H9 (cell line): ENCODE measurements at regions not wholly inside any gene's neighbourhood (a gene's known extent, or its start where the extent isn't known, plus 50 kb on each side); places are given as distances from the start of the nearest gene placed in this dataset.

ENCODE experiments used
- DNase-seq: peaks from one replicate; pipeline ENCODE4 v3.0.0-alpha.2; 2017
- H2AFZ ChIP-seq: one replicate; pipeline ENCODE4 v1.6.1; 2013; ENCODE audit warnings: mild to moderate bottlenecking, low read length, control low read depth, moderate library complexity
- H2AK5ac ChIP-seq: 2 replicates; pipeline ENCODE4 v1.6.1; 2013; ENCODE audit warnings: low read length, control low read depth, mixed read lengths; ENCODE audit not compliant: insufficient read length
- H2BK120ac ChIP-seq: one replicate; pipeline ENCODE4 v1.6.1; 2013; ENCODE audit warnings: low read depth, mild to moderate bottlenecking, low read length, control low read depth, inconsistent platforms; ENCODE audit not compliant: poor library complexity, severe bottlenecking
- H2BK12ac ChIP-seq: 2 replicates; pipeline ENCODE4 v1.6.1; 2013; ENCODE audit warnings: low read length, control low read depth, mixed read lengths, low read depth; ENCODE audit not compliant: insufficient read length
- H2BK15ac ChIP-seq: 2 replicates; pipeline ENCODE4 v1.6.1; 2013; ENCODE audit warnings: low read depth, low read length, control low read depth
- H2BK20ac ChIP-seq: one replicate; pipeline ENCODE4 v1.6.1; 2013; ENCODE audit warnings: low read depth, mild to moderate bottlenecking, low read length, control low read depth, inconsistent platforms; ENCODE audit not compliant: poor library complexity, severe bottlenecking
- H2BK5ac ChIP-seq: 2 replicates; pipeline ENCODE4 v1.6.1; 2013; ENCODE audit warnings: low read length, control low read depth, mixed read lengths; ENCODE audit not compliant: insufficient read length
- H3K14ac ChIP-seq: 2 replicates; pipeline ENCODE4 v1.6.1; 2013; ENCODE audit warnings: low read length, control low read depth; ENCODE audit not compliant: insufficient read depth
- H3K18ac ChIP-seq: 2 replicates; pipeline ENCODE4 v1.6.1; 2013; ENCODE audit warnings: low read depth, mild to moderate bottlenecking, mixed read lengths, low read length, control low read depth; ENCODE audit not compliant: insufficient read length
- H3K23ac ChIP-seq: 2 replicates; pipeline ENCODE4 v1.6.1; 2013; ENCODE audit warnings: low read length, control low read depth, mixed read lengths, low read depth; ENCODE audit not compliant: insufficient read length
- H3K23me2 ChIP-seq: 2 replicates; pipeline ENCODE4 v1.6.1; 2013; ENCODE audit warnings: low read depth, mild to moderate bottlenecking, mixed read lengths, low read length, control low read depth; ENCODE audit not compliant: insufficient read length, poor library complexity, severe bottlenecking
- H3K27ac ChIP-seq: 2 replicates; pipeline ENCODE4 v1.5.1; 2013; ENCODE audit warnings: low read length, control low read depth, mixed read lengths, low read depth; ENCODE audit not compliant: insufficient read length
- H3K27me3 ChIP-seq: 2 replicates; pipeline ENCODE4 v1.6.1; 2013; ENCODE audit warnings: low read length, control low read depth, inconsistent platforms; ENCODE audit not compliant: insufficient read depth
- H3K4ac ChIP-seq: 2 replicates; pipeline ENCODE4 v1.6.1; 2013; ENCODE audit warnings: low read depth, mild to moderate bottlenecking, control low read depth, inconsistent platforms, low read length, moderate library complexity
- H3K4me1 ChIP-seq: 2 replicates; pipeline ENCODE4 v1.6.1; 2013; ENCODE audit warnings: low read length, control low read depth, inconsistent platforms; ENCODE audit not compliant: insufficient read depth
- H3K4me2 ChIP-seq: 2 replicates; pipeline ENCODE4 v1.6.1; 2013; ENCODE audit warnings: low read length, control low read depth, mixed read lengths; ENCODE audit not compliant: insufficient read length, insufficient read depth
- H3K56ac ChIP-seq: 2 replicates; pipeline ENCODE4 v1.6.1; 2013; ENCODE audit warnings: low read depth, mild to moderate bottlenecking, mixed read lengths, low read length, control low read depth; ENCODE audit not compliant: insufficient read length
- H3K79me1 ChIP-seq: 2 replicates; pipeline ENCODE4 v1.6.1; 2013; ENCODE audit warnings: low read depth, mild to moderate bottlenecking, moderate library complexity, low read length, control low read depth, inconsistent platforms; ENCODE audit not compliant: insufficient read depth, poor library complexity, severe bottlenecking
- H3K79me2 ChIP-seq: 2 replicates; pipeline ENCODE4 v1.6.1; 2013; ENCODE audit warnings: low read length, control low read depth, inconsistent platforms; ENCODE audit not compliant: insufficient read depth
- H3K9ac ChIP-seq: 2 replicates; pipeline ENCODE4 v1.6.1; 2013; ENCODE audit warnings: low read length, control low read depth, mixed read lengths; ENCODE audit not compliant: insufficient read length; ENCODE audit errors: extremely low read depth
- H3K9me3 ChIP-seq: one replicate; pipeline ENCODE4 v1.6.1; 2013; ENCODE audit warnings: low read depth, low read length, inconsistent platforms; ENCODE audit not compliant: control insufficient read depth
- H3T11ph ChIP-seq: one replicate; pipeline ENCODE4 v1.6.1; 2013; ENCODE audit warnings: mild to moderate bottlenecking, low read length, control low read depth, inconsistent platforms
- H4K20me1 ChIP-seq: one replicate; pipeline ENCODE4 v1.6.1; 2013; ENCODE audit not compliant: control insufficient read depth, insufficient read length, insufficient read depth
- H4K5ac ChIP-seq: 2 replicates; pipeline ENCODE4 v1.6.1; 2013; ENCODE audit warnings: low read depth, mild to moderate bottlenecking, mixed read lengths, low read length, control low read depth; ENCODE audit not compliant: insufficient read length
- H4K8ac ChIP-seq: replicated peaks from 2 replicates; pipeline ENCODE4 v1.6.1; 2013; ENCODE audit warnings: low read length, control low read depth, mixed read lengths, low read depth; ENCODE audit not compliant: insufficient read length
- H4K91ac ChIP-seq: 2 replicates; pipeline ENCODE4 v1.6.1; 2013; ENCODE audit warnings: low read depth, mild to moderate bottlenecking, moderate library complexity, mixed read lengths, low read length, control low read depth; ENCODE audit not compliant: insufficient read length
- H3K27ac Mint-ChIP-seq, 3 experiments: 2 replicates in 2 of 3; 3 replicates in 1 of 3; pipeline ENCODE4 v1.8.0; 2020 to 2021; ENCODE audit warnings: mixed read lengths in 3 of 3, mild to moderate bottlenecking in 1 of 3, moderate library complexity in 1 of 3
- H3K27me3 Mint-ChIP-seq: 2 replicates; pipeline ENCODE4 v1.8.0; 2021; ENCODE audit warnings: low read depth, mild to moderate bottlenecking, moderate library complexity, mixed read lengths
- H3K36me3 Mint-ChIP-seq, 3 experiments: 2 replicates in 2 of 3; 3 replicates in 1 of 3; pipeline ENCODE4 v1.8.0; 2020 to 2021; ENCODE audit warnings: low read depth in 3 of 3, mixed read lengths in 3 of 3; ENCODE audit not compliant: insufficient read depth in 1 of 3
- H3K4me1 Mint-ChIP-seq, 2 experiments: 2 replicates each; pipeline ENCODE4 v1.8.0; 2020; ENCODE audit warnings: mixed read lengths in 2 of 2
- H3K4me3 Mint-ChIP-seq, 2 experiments: 2 replicates in 1 of 2; 3 replicates in 1 of 2; pipeline ENCODE4 v1.8.0; 2020 to 2021; ENCODE audit warnings: mild to moderate bottlenecking in 2 of 2, mixed read lengths in 2 of 2, moderate library complexity in 1 of 2
- H3K9me3 Mint-ChIP-seq, 2 experiments: 2 replicates in 1 of 2; 3 replicates in 1 of 2; pipeline ENCODE4 v1.8.0; 2020; ENCODE audit warnings: mild to moderate bottlenecking in 2 of 2, mixed read lengths in 2 of 2, moderate library complexity in 1 of 2
- WGBS: extraction: QIAGEN DNeasy Blood & Tissue Kit; methylation state at CpG from one replicate; pipeline ENCODE4 v1.1.7; 2013; ENCODE audit warnings: missing lambda C conversion rate, low lambda C conversion rate, mixed read lengths; ENCODE audit not compliant: insufficient read length; ENCODE audit errors: extremely low coverage; 5-methylcytosine and 5-hydroxymethylcytosine counted together
- TF ChIP-seq, protein P1 (sequence below): fragments of 200-600 bp; sonication (generic); conservative IDR thresholded peaks from 3 replicates; pipeline ENCODE4 v1.8.0; 2021; ENCODE audit warnings: antibody characterized with exemption, mild to moderate bottlenecking

DNA sequence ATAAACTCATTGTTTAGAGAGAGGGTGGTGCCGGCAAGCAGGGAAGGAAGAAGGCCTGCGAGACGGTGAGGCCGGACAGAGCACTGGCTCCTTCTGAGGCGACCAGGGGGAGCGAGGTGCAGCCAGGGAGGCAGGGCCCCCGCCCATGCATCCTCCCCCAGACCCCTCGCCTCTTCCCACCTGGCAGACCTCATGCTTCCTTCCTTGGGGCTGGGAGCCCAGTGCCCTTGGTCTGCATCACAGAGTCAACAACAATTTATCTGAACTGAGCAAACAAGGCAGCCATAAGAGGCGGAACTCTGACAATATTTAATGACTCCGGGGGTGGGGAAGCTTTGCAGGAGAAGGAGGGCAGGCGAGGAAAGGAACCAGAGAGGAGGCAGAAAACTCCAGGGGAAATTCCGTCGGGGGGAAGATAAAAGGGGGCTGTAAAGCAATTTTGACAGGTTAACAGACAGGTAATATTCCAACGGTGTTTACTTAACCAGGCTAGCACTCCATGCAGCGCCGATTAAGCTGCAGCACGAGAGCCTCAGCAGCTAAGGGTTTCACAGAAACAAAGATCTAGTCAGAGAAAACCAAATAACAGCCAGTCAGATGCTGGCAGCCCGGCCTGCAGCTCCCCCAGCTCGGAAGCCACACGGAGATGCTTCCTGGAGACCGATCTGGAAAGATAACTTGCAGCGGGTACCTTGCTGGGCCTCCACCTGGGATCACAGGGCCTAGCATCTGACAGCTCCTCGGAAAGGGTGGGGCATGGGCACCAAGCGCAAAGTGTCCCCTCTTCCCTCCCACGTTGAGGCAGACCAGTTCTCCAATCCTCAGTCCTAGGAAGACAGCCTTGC lies 398.2 kb downstream of the SOX9 start:
- no peaks in the 10 kb centered on the region for H3K79me1 ChIP-seq
- no peak overlapping the region for H2BK20ac ChIP-seq
- H3K4me1 Mint-ChIP-seq: peaks cover 32 to 56% of the 10 kb centered on the region in 2 experiments
- H3K23me2 ChIP-seq: no peaks in the 10 kb centered on the region
- no peaks in the 10 kb centered on the region for H4K20me1 ChIP-seq
- H3K4me2 ChIP-seq: no peak overlapping the region
- no peak overlapping the region; a peak in 1 of 7 replicates for H3K27ac Mint-ChIP-seq
- no peak overlapping the region for H3K18ac ChIP-seq
- H3K27me3 ChIP-seq: no peaks in the 10 kb centered on the region
- WGBS: no CpG with 5 or more reads among the region's 25 CpGs
- H2AK5ac ChIP-seq: no peak overlapping the region
- H3K9me3 Mint-ChIP-seq: no peaks in the 10 kb centered on the region
- no peak overlapping the region for H4K5ac ChIP-seq
- DNase-seq: no peak
- no peak overlapping the region for H3T11ph ChIP-seq
- H3K56ac ChIP-seq: no peak overlapping the region
- TF ChIP-seq, protein P1, sequence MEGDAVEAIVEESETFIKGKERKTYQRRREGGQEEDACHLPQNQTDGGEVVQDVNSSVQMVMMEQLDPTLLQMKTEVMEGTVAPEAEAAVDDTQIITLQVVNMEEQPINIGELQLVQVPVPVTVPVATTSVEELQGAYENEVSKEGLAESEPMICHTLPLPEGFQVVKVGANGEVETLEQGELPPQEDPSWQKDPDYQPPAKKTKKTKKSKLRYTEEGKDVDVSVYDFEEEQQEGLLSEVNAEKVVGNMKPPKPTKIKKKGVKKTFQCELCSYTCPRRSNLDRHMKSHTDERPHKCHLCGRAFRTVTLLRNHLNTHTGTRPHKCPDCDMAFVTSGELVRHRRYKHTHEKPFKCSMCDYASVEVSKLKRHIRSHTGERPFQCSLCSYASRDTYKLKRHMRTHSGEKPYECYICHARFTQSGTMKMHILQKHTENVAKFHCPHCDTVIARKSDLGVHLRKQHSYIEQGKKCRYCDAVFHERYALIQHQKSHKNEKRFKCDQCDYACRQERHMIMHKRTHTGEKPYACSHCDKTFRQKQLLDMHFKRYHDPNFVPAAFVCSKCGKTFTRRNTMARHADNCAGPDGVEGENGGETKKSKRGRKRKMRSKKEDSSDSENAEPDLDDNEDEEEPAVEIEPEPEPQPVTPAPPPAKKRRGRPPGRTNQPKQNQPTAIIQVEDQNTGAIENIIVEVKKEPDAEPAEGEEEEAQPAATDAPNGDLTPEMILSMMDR: no peak
- H3K27ac ChIP-seq: no peak overlapping the region
- no peak overlapping the region for H3K23ac ChIP-seq
- H3K27me3 Mint-ChIP-seq: no peaks in the 10 kb centered on the region; the same call in 1 of the 2 replicates
- H3K14ac ChIP-seq: no peak overlapping the region
- no peak overlapping the region for H4K91ac ChIP-seq
- no peak overlapping the region for H2BK5ac ChIP-seq
- H3K4me3 Mint-ChIP-seq: peak overlapping the region in 1 of 2 experiments; percentile 9; a peak in 2 of 5 replicates
- H3K9me3 ChIP-seq: no peaks in the 10 kb centered on the region
- no peak overlapping the region for H2BK120ac ChIP-seq
- H2BK12ac ChIP-seq: no peak overlapping the region
- H3K36me3 Mint-ChIP-seq: no peaks in the 10 kb centered on the region
- H3K9ac ChIP-seq: no peak overlapping the region
- no peak overlapping the region for H2AFZ ChIP-seq
- no peak overlapping the region for H4K8ac ChIP-seq
- no peak overlapping the region for H3K4ac ChIP-seq
- H3K79me2 ChIP-seq: no peaks in the 10 kb centered on the region
- H3K4me1 ChIP-seq: peaks cover 3% of the 10 kb centered on the region; the same call in 1 of the 2 replicates
- H2BK15ac ChIP-seq: no peak overlapping the region
